IMR-90 (cell line): ENCODE measurements at regions not wholly inside any gene's neighbourhood (a gene's known extent, or its start where the extent isn't known, plus 50 kb on each side); places are given as distances from the start of the nearest gene placed in this dataset.

Source experiments
- BHLHE40 ChIP-seq: fragments of 150-350 bp; IDR thresholded peaks from 2 replicates; pipeline ENCODE4 v1.6.1; 2016; ENCODE audit warnings: mild to moderate bottlenecking, low read depth, low read length
- CEBPB ChIP-seq: IDR thresholded peaks from 2 replicates; pipeline ENCODE4 v1.6.1; 2012; ENCODE audit warnings: low read depth, low read length, improper control_type of control experiment
- CHD1 ChIP-seq: IDR thresholded peaks from 2 replicates; pipeline ENCODE4 v1.6.1; 2012; ENCODE audit warnings: low read depth, low read length, improper control_type of control experiment
- CTCF ChIP-seq: conservative IDR thresholded peaks from 2 replicates; pipeline ENCODE4 v1.5.1; 2012; ENCODE audit warnings: mild to moderate bottlenecking, low read depth, low read length, improper control_type of control experiment
- ELK1 ChIP-seq: fragments of 150-350 bp; IDR thresholded peaks from 2 replicates; pipeline ENCODE4 v1.6.1; 2016; ENCODE audit warnings: low read depth, mild to moderate bottlenecking, low read length, moderate library complexity, borderline replicate concordance
- MAFK ChIP-seq: IDR thresholded peaks from 2 replicates; pipeline ENCODE4 v1.6.1; 2012; ENCODE audit warnings: low read depth, low read length, improper control_type of control experiment
- MAZ ChIP-seq: IDR thresholded peaks from 2 replicates; pipeline ENCODE4 v1.6.1; 2012; ENCODE audit warnings: low read depth, mild to moderate bottlenecking, low read length, improper control_type of control experiment, moderate library complexity, borderline replicate concordance
- MXI1 ChIP-seq: IDR thresholded peaks from 2 replicates; pipeline ENCODE4 v1.6.1; 2012; ENCODE audit warnings: low read depth, mild to moderate bottlenecking, low read length, moderate library complexity, borderline replicate concordance
- NFE2L2 ChIP-seq: fragments of 150-350 bp; IDR thresholded peaks from 2 replicates; pipeline ENCODE4 v1.6.1; 2016; ENCODE audit warnings: low read depth, mild to moderate bottlenecking, low read length
- POLR2A ChIP-seq: IDR thresholded peaks from 2 replicates; pipeline ENCODE4 v1.6.1; 2012; ENCODE audit warnings: mild to moderate bottlenecking, low read depth, low read length
- RAD21 ChIP-seq: IDR thresholded peaks from 2 replicates; pipeline ENCODE4 v1.6.1; 2012; ENCODE audit warnings: low read length, improper control_type of control experiment
- RCOR1 ChIP-seq: IDR thresholded peaks from 2 replicates; pipeline ENCODE4 v1.6.1; 2012; ENCODE audit warnings: mild to moderate bottlenecking, low read length, improper control_type of control experiment; ENCODE audit not compliant: insufficient replicate concordance
- RFX5 ChIP-seq: IDR thresholded peaks from 2 replicates; pipeline ENCODE4 v1.8.0; 2012; ENCODE audit warnings: low read depth, mild to moderate bottlenecking, low read length, moderate library complexity
- USF2 ChIP-seq: fragments of 150-350 bp; IDR thresholded peaks from 2 replicates; pipeline ENCODE4 v1.6.1; 2017; ENCODE audit warnings: mild to moderate bottlenecking, antibody characterized with exemption, low read length, low read depth

- TF ChIP-seq CTCF = no peak
- TF ChIP-seq MXI1 = no peak
- TF ChIP-seq RAD21 = no peak
- no peak for TF ChIP-seq POLR2A
- no peak for TF ChIP-seq BHLHE40
- TF ChIP-seq NFE2L2 = no peak
- no peak for TF ChIP-seq RCOR1
- TF ChIP-seq USF2 = no peak
- TF ChIP-seq MAZ = no peak
- TF ChIP-seq CEBPB = no peak
- TF ChIP-seq MAFK = no peak
- TF ChIP-seq RFX5 = no peak
- TF ChIP-seq ELK1 = no peak
- no peak for TF ChIP-seq CHD1
Observed at GRCh38 chr6:82025271-82025670, 222.3 kb downstream of the IBTK start.
